ENCODE measurements at regions not wholly inside any gene's neighbourhood (a gene's known extent, or its start where the extent isn't known, plus 50 kb on each side); places are given as distances from the start of the nearest gene placed in this dataset.

- no peak for DNase-seq
Observed at GRCh38 chr7:124413029-124413428, 352.6 kb downstream of the GPR37 start.

- no peak for DNase-seq
Observed at GRCh38 chr7:124412531-124412930, 353.1 kb downstream of the GPR37 start.

- no peak for DNase-seq
Observed at GRCh38 chr7:124411796-124412195, 353.8 kb downstream of the GPR37 start.

GRCh38 chr7:124403587-124403986, 362.0 kb downstream of the GPR37 start:
- no peak for DNase-seq

- DNase-seq: no peak
Observed at GRCh38 chr7:124403112-124403511, 362.5 kb downstream of the GPR37 start.

- DNase-seq: no peak
Observed at GRCh38 chr7:124399941-124400340, 365.7 kb downstream of the GPR37 start.

GRCh38 chr7:124398937-124399552, 366.2 kb upstream of the TMEM229A start:
- DNase-seq: no peak

GRCh38 chr7:124397134-124397533, 364.3 kb upstream of the TMEM229A start:
- DNase-seq: no peak

GRCh38 chr7:124390301-124390700, 357.4 kb upstream of the TMEM229A start:
- DNase-seq: no peak

- no peak for DNase-seq
Observed at GRCh38 chr7:124388751-124389150, 355.9 kb upstream of the TMEM229A start.

GRCh38 chr7:124387056-124387455, 354.2 kb upstream of the TMEM229A start:
- DNase-seq: no peak

GRCh38 chr7:124379296-124379695, 346.4 kb upstream of the TMEM229A start:
- no peak for DNase-seq

GRCh38 chr7:124376111-124376510, 343.2 kb upstream of the TMEM229A start:
- no peak for DNase-seq

- no peak for DNase-seq
Observed at GRCh38 chr7:124375391-124375790, 342.5 kb upstream of the TMEM229A start.

- DNase-seq: no peak
Observed at GRCh38 chr7:124369310-124369709, 336.4 kb upstream of the TMEM229A start.

GRCh38 chr7:124366118-124366517, 333.3 kb upstream of the TMEM229A start:
- no peak for DNase-seq

- DNase-seq: no peak
Observed at GRCh38 chr7:124364283-124364682, 331.4 kb upstream of the TMEM229A start.

- no peak for DNase-seq
Observed at GRCh38 chr7:124354201-124354600, 321.3 kb upstream of the TMEM229A start.

GRCh38 chr7:124351950-124352349, 319.1 kb upstream of the TMEM229A start:
- DNase-seq: no peak

- DNase-seq: no peak
Observed at GRCh38 chr7:124349443-124349842, 316.6 kb upstream of the TMEM229A start.

- no peak for DNase-seq
Observed at GRCh38 chr7:124338861-124339260, 306.0 kb upstream of the TMEM229A start.

GRCh38 chr7:124330731-124331407, 298.0 kb upstream of the TMEM229A start:
- no peak for DNase-seq

GRCh38 chr7:124328774-124329173, 295.9 kb upstream of the TMEM229A start:
- DNase-seq: no peak

GRCh38 chr7:124324262-124324661, 291.4 kb upstream of the TMEM229A start:
- DNase-seq: no peak

GRCh38 chr7:124323597-124323996, 290.7 kb upstream of the TMEM229A start:
- DNase-seq: no peak

All from activated CD4-positive, alpha-beta T cell treated with anti-CD3 and anti-CD28 coated beads, Interleukin-2, amount 50 U/mL, for 48 hours (primary cell).